ENCODE measurements at regions not wholly inside any gene's neighbourhood (a gene's known extent, or its start where the extent isn't known, plus 50 kb on each side); places are given as distances from the start of the nearest gene placed in this dataset.

DNA sequence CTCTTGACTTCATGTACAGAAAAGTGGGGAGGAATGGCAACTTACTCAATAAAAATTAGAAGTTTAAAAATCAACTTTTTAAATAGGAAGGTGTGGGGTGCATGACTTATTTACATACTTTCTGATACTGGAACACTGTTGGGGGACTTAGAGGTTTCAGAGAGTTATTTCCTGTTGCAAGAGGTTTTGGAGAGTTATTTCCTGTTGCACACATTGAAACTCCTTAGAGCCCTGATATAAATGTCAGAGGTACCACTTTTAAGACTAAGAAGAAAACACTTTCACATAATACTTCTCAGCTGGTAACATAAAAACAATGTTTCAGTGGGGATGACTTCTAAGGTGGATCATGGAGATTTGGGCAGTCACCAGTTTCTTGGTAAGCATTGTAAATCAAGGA lies 579.9 kb downstream of the MMUT start:
- DNase-seq (ENCODE audit: low read depth, low spot score) (no peak), FAIRE-seq (no peak)
- Histone ChIP-seq H3K4me1 (ENCODE audit: control insufficient read depth, extremely low read depth, insufficient read depth, low read length) (no peaks in the 10 kb centered on the region), H3K27me3 (ENCODE audit: control insufficient read depth, extremely low read depth, insufficient read depth, low read length) (no peaks in the 10 kb centered on the region), H3K9me3 (ENCODE audit: control insufficient read depth, low read depth, low read length) (no peaks in the 10 kb centered on the region), H3K4me3 (ENCODE audit: control insufficient read depth in 2 of 3, extremely low read depth in 1 of 3, insufficient read depth in 2 of 3, low read depth in 1 of 3, low read length in 3 of 3) (no peak overlapping the region), H3K36me3 (ENCODE audit: control insufficient read depth in 2 of 2, extremely low read depth in 1 of 2, insufficient read depth in 2 of 2, low read length in 2 of 2) (no peaks in the 10 kb centered on the region), H3K9ac (ENCODE audit: control insufficient read depth, extremely low read depth, insufficient read depth, low read length) (no peak overlapping the region), H3K9me1 (ENCODE audit: control insufficient read depth, extremely low read depth, insufficient read depth, low read length) (no peaks in the 10 kb centered on the region), H3K27ac (ENCODE audit: control insufficient read depth, insufficient read depth, low read length) (no peak overlapping the region), H2AFZ (ENCODE audit: control insufficient read depth, low read length) (no peak overlapping the region), H4K20me1 (ENCODE audit: control insufficient read depth, extremely low read depth, insufficient read depth, low read length) (no peaks in the 10 kb centered on the region), H3K4me2 (ENCODE audit: control insufficient read depth, extremely low read depth, insufficient read depth, low read depth, low read length) (no peak overlapping the region), H3K79me2 (ENCODE audit: control insufficient read depth, insufficient read depth, low read length) (no peaks in the 10 kb centered on the region)
- dilution Hi-C loops (cut with MboI; ENCODE audit: extremely low pct_ligation_motif_present, low sequenced_read_pairs): no loop called here
- no peak for TF ChIP-seq EZH2 (IDR thresholded peaks at IDR 0.05; ENCODE audit: low read length)
- TF ChIP-seq, protein P1, sequence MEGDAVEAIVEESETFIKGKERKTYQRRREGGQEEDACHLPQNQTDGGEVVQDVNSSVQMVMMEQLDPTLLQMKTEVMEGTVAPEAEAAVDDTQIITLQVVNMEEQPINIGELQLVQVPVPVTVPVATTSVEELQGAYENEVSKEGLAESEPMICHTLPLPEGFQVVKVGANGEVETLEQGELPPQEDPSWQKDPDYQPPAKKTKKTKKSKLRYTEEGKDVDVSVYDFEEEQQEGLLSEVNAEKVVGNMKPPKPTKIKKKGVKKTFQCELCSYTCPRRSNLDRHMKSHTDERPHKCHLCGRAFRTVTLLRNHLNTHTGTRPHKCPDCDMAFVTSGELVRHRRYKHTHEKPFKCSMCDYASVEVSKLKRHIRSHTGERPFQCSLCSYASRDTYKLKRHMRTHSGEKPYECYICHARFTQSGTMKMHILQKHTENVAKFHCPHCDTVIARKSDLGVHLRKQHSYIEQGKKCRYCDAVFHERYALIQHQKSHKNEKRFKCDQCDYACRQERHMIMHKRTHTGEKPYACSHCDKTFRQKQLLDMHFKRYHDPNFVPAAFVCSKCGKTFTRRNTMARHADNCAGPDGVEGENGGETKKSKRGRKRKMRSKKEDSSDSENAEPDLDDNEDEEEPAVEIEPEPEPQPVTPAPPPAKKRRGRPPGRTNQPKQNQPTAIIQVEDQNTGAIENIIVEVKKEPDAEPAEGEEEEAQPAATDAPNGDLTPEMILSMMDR (optimal IDR thresholded peaks at IDR 0.05 in 1 of 3, IDR thresholded peaks at IDR 0.05 in 1 of 3, conservative IDR thresholded peaks at IDR 0.05 in 1 of 3; ENCODE audit: extremely low read depth in 1 of 3, insufficient read depth in 2 of 3, low read length in 3 of 3): no peak

DNA sequence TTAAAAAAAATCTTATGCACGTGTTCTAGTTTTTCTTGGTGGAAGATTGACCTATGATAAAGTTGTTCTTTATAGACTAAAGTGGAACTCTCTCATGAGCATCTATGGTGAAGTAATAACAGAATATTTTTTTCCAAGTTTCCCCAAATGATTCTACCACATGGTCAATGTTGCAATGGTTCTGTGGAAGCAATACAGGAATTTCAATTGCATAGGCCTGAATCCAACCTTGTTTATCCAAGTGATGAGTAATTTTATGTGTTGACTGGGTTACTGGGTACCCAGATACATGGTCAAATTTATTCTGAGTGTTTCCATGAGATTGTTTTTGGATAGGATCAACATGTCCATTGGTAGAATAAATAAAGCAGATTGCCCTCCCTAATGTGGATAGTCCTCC lies 581.5 kb downstream of the MMUT start:
- H3K4me3 ChIP-seq (ENCODE audit: control insufficient read depth in 2 of 3, extremely low read depth in 1 of 3, insufficient read depth in 2 of 3, low read depth in 1 of 3, low read length in 3 of 3): no peak overlapping the region
- no peaks in the 10 kb centered on the region for H3K36me3 ChIP-seq (ENCODE audit: control insufficient read depth in 2 of 2, extremely low read depth in 1 of 2, insufficient read depth in 2 of 2, low read length in 2 of 2)
- H3K4me1 ChIP-seq (ENCODE audit: control insufficient read depth, extremely low read depth, insufficient read depth, low read length): no peaks in the 10 kb centered on the region
- H3K9me3 ChIP-seq (ENCODE audit: control insufficient read depth, low read depth, low read length): no peaks in the 10 kb centered on the region
- DNase-seq (ENCODE audit: low read depth, low spot score) (no peak), FAIRE-seq (peak; percentile 9)
- no peak overlapping the region for H2AFZ ChIP-seq (ENCODE audit: control insufficient read depth, low read length)
- TF ChIP-seq EZH2 (IDR thresholded peaks at IDR 0.05; ENCODE audit: low read length): no peak
- TF ChIP-seq, protein P1 (optimal IDR thresholded peaks at IDR 0.05 in 1 of 3, IDR thresholded peaks at IDR 0.05 in 1 of 3, conservative IDR thresholded peaks at IDR 0.05 in 1 of 3; ENCODE audit: extremely low read depth in 1 of 3, insufficient read depth in 2 of 3, low read length in 3 of 3): no peak
- dilution Hi-C loops (cut with MboI; ENCODE audit: extremely low pct_ligation_motif_present, low sequenced_read_pairs): no loop called here
- no peaks in the 10 kb centered on the region for H3K27me3 ChIP-seq (ENCODE audit: control insufficient read depth, extremely low read depth, insufficient read depth, low read length)
- H4K20me1 ChIP-seq (ENCODE audit: control insufficient read depth, extremely low read depth, insufficient read depth, low read length): no peaks in the 10 kb centered on the region
- H3K9me1 ChIP-seq (ENCODE audit: control insufficient read depth, extremely low read depth, insufficient read depth, low read length): no peaks in the 10 kb centered on the region
- H3K27ac ChIP-seq (ENCODE audit: control insufficient read depth, insufficient read depth, low read length): no peak overlapping the region
- H3K9ac ChIP-seq (ENCODE audit: control insufficient read depth, extremely low read depth, insufficient read depth, low read length): no peak overlapping the region
- H3K79me2 ChIP-seq (ENCODE audit: control insufficient read depth, insufficient read depth, low read length): no peaks in the 10 kb centered on the region
- no peak overlapping the region for H3K4me2 ChIP-seq (ENCODE audit: control insufficient read depth, extremely low read depth, insufficient read depth, low read depth, low read length)

All from keratinocyte (primary cell).